22Rv1 (cell line): ENCODE measurements at regions not wholly inside any gene's neighbourhood (a gene's known extent, or its start where the extent isn't known, plus 50 kb on each side); places are given as distances from the start of the nearest gene placed in this dataset.
"Not testable (repeated sequence)": the region's sequence is repeated elsewhere in the genome, so short reads cannot be mapped to it uniquely, and the experiment has no call there.

Source experiments
- CTCF ChIP-seq: fragments of 450-650 bp; IDR thresholded peaks from 2 replicates; pipeline ENCODE4 v1.5.1; 2017; ENCODE audit warnings: mild to moderate bottlenecking
- ZFX ChIP-seq: fragments of 450-650 bp; IDR thresholded peaks from 2 replicates; pipeline ENCODE4 v1.6.1; 2017; ENCODE audit warnings: antibody characterized with exemption, borderline replicate concordance

GRCh38 chr21:13883641-13884395 is 274.2 kb downstream of the POTED start:
- not testable (repeated sequence) for TF ChIP-seq CTCF, ZFX
